CD14-positive monocyte (primary cell): ENCODE measurements at regions not wholly inside any gene's neighbourhood (a gene's known extent, or its start where the extent isn't known, plus 50 kb on each side); places are given as distances from the start of the nearest gene placed in this dataset.

ENCODE experiments used
- DNase-seq, 3 donors: peaks; one replicate each; pipeline ENCODE4 v3.0.0-alpha.2; 2011 to 2022
- H2AFZ ChIP-seq: 2 replicates; pipeline ENCODE4 v1.6.0; 2012; ENCODE audit warnings: mild to moderate bottlenecking, low read depth, low read length, inconsistent platforms; ENCODE audit not compliant: insufficient read depth, poor library complexity, severe bottlenecking
- H3K27ac ChIP-seq, 2 donors: 1 replicate in 1 of 2; 2 replicates in 1 of 2; pipeline ENCODE4 v1.5.1; 2012 to 2013; ENCODE audit warnings: low read length in 2 of 2, control low read depth in 1 of 2, inconsistent platforms in 1 of 2, low read depth in 1 of 2, mild to moderate bottlenecking in 1 of 2
- H3K27me3 ChIP-seq, 2 donors: one replicate each; pipeline versions ENCODE4 v1.6.0 to v1.6.1; 2011 to 2013; ENCODE audit warnings: low read length in 2 of 2; ENCODE audit not compliant: control insufficient read depth in 2 of 2, insufficient read depth in 2 of 2
- H3K36me3 ChIP-seq, 2 donors: replicated peaks in 1 of 2; 1 replicate in 1 of 2; 2 replicates in 1 of 2; pipeline versions ENCODE4 v1.5.1 to v1.6.1; 2012 to 2013; ENCODE audit warnings: low read length in 2 of 2, control low read depth in 1 of 2, inconsistent platforms in 1 of 2, mild to moderate bottlenecking in 1 of 2; ENCODE audit not compliant: insufficient read depth in 2 of 2, control insufficient read depth in 1 of 2
- H3K4me1 ChIP-seq, 2 donors: 1 replicate in 1 of 2; 2 replicates in 1 of 2; pipeline versions ENCODE4 v1.5.1 to v1.6.1; 2012 to 2013; ENCODE audit warnings: low read length in 2 of 2, control low read depth in 1 of 2, inconsistent platforms in 1 of 2, mild to moderate bottlenecking in 1 of 2, moderate library complexity in 1 of 2; ENCODE audit not compliant: insufficient read depth in 2 of 2, control insufficient read depth in 1 of 2
- H3K4me2 ChIP-seq: replicated peaks from 2 replicates; pipeline ENCODE3; 2012; ENCODE audit warnings: low read length, moderate library complexity, mild to moderate bottlenecking; ENCODE audit not compliant: poor library complexity, severe bottlenecking; ENCODE audit errors: extremely low read depth
- H3K4me3 ChIP-seq, 3 experiments: fragments of 200-600 bp in 1 of 3; sonication (generic) in 1 of 3; replicated peaks in 1 of 3; 1 replicate in 2 of 3; 2 replicates in 1 of 3; pipeline ENCODE4 v1.5.1; 2011 to 2013; ENCODE audit warnings: low read length in 3 of 3, mild to moderate bottlenecking in 3 of 3, control low read depth in 2 of 3, low read depth in 2 of 3, inconsistent platforms in 1 of 3, moderate library complexity in 1 of 3
- H3K79me2 ChIP-seq: 2 replicates; pipeline ENCODE4 v1.6.0; 2012; ENCODE audit warnings: mild to moderate bottlenecking, control low read depth, inconsistent platforms, low read length, moderate library complexity; ENCODE audit not compliant: insufficient read depth
- H3K9ac ChIP-seq: 2 replicates; pipeline ENCODE4 v1.6.0; 2017; ENCODE audit warnings: low read length, mild to moderate bottlenecking; ENCODE audit not compliant: insufficient read depth, poor library complexity, severe bottlenecking
- H3K9me3 ChIP-seq, 2 donors: replicated peaks in 1 of 2; 1 replicate in 1 of 2; 2 replicates in 1 of 2; pipeline versions ENCODE4 v1.5.1 to v1.6.1; 2012 to 2013; ENCODE audit warnings: low read length in 2 of 2, control low read depth in 1 of 2; ENCODE audit not compliant: control insufficient read depth in 1 of 2, insufficient read depth in 1 of 2
- H4K20me1 ChIP-seq: 2 replicates; pipeline ENCODE4 v1.6.0; 2012; ENCODE audit warnings: mild to moderate bottlenecking, low read length, control low read depth, moderate library complexity; ENCODE audit not compliant: insufficient read depth
- H3K27ac Mint-ChIP-seq, 7 donors: one replicate each; pipeline ENCODE4 v1.8.0; 2020; ENCODE audit warnings: mild to moderate bottlenecking in 7 of 7, mixed read lengths in 7 of 7, moderate library complexity in 6 of 7, inconsistent platforms in 2 of 7
- H3K27me3 Mint-ChIP-seq, 3 donors: one replicate each; pipeline ENCODE4 v1.8.0; 2021 to 2022; ENCODE audit warnings: low read depth in 3 of 3, mild to moderate bottlenecking in 3 of 3, mixed read lengths in 3 of 3, moderate library complexity in 3 of 3, inconsistent platforms in 1 of 3
- H3K36me3 Mint-ChIP-seq, 2 donors: one replicate each; pipeline ENCODE4 v1.8.0; 2020; ENCODE audit warnings: mixed read lengths in 2 of 2, inconsistent platforms in 1 of 2, mild to moderate bottlenecking in 1 of 2
- H3K4me1 Mint-ChIP-seq: one replicate; pipeline ENCODE4 v1.8.0; 2020; ENCODE audit warnings: mild to moderate bottlenecking, mixed read lengths
- H3K4me3 Mint-ChIP-seq, 2 donors: one replicate each; pipeline ENCODE4 v1.8.0; 2020; ENCODE audit warnings: mild to moderate bottlenecking in 2 of 2, mixed read lengths in 2 of 2, moderate library complexity in 1 of 2
- H3K9me3 Mint-ChIP-seq, 7 donors: one replicate each; pipeline ENCODE4 v1.8.0; 2020 to 2022; ENCODE audit warnings: mixed read lengths in 7 of 7, mild to moderate bottlenecking in 6 of 7, moderate library complexity in 6 of 7, inconsistent platforms in 2 of 7
- CTCF ChIP-seq: fragments of 200-600 bp; IDR thresholded peaks from one replicate; pipeline ENCODE4 v1.8.0; 2022; ENCODE audit warnings: antibody characterized with exemption, mild to moderate bottlenecking
- WGBS: methylation state at CpG from one replicate; pipeline ENCODE4 v1.1.5; 2013; ENCODE audit warnings: missing lambda C conversion rate; ENCODE audit not compliant: insufficient coverage; 5-methylcytosine and 5-hydroxymethylcytosine counted together
- intact Hi-C, 2 donors: fragments of 100-400 bp; cut with micrococcal nuclease; formaldehyde crosslinking; loops; one replicate each; pipeline versions ENCODE4 v1.15.0 to v1.15.1; 2023

GRCh38 chr17:5911919-5912318 is 158.3 kb upstream of the WSCD1 start:
- no peaks in the 10 kb centered on the region for H3K36me3 Mint-ChIP-seq
- H3K27me3 ChIP-seq: no peaks in the 10 kb centered on the region
- no peak overlapping the region for H3K27ac Mint-ChIP-seq
- H3K27ac ChIP-seq: no peak overlapping the region
- no peaks in the 10 kb centered on the region for H3K36me3 ChIP-seq
- no peaks in the 10 kb centered on the region for H3K9me3 ChIP-seq
- H3K4me2 ChIP-seq: no peak overlapping the region
- no peak overlapping the region for H3K4me3 ChIP-seq
- no peak overlapping the region for H3K9ac ChIP-seq
- H3K4me3 Mint-ChIP-seq: no peak overlapping the region
- DNase-seq: no peak
- H3K4me1 ChIP-seq: no peaks in the 10 kb centered on the region
- no peaks in the 10 kb centered on the region for H3K79me2 ChIP-seq
- no peak for TF ChIP-seq CTCF
- intact Hi-C loops: no loop called here
- H3K4me1 Mint-ChIP-seq: no peaks in the 10 kb centered on the region
- 31% methylated on average over 1 of the region's 1 CpG for WGBS
- peaks cover 0 to 1% (median 0%) of the 10 kb centered on the region in 3 donors for H3K27me3 Mint-ChIP-seq
- no peaks in the 10 kb centered on the region for H4K20me1 ChIP-seq
- H3K9me3 Mint-ChIP-seq: peaks cover 2 to 8% (median 6%) of the 10 kb centered on the region in 7 donors
- H2AFZ ChIP-seq: no peak overlapping the region

GRCh38 chr17:5913032-5913531 is 157.1 kb upstream of the WSCD1 start:
- Mint-ChIP-seq H3K9me3 (peaks cover 2 to 8% (median 6%) of the 10 kb centered on the region in 7 donors), H3K4me1 (no peaks in the 10 kb centered on the region), H3K27me3 (peaks cover 0 to 2% (median 1%) of the 10 kb centered on the region in 3 donors), H3K36me3 (no peaks in the 10 kb centered on the region), H3K27ac (no peak overlapping the region), H3K4me3 (no peak overlapping the region)
- no peaks in the 10 kb centered on the region for H3K9me3 ChIP-seq
- H3K4me1 ChIP-seq: no peaks in the 10 kb centered on the region
- H3K4me2 ChIP-seq: no peak overlapping the region
- no peak overlapping the region for H2AFZ ChIP-seq
- H3K4me3 ChIP-seq: no peak overlapping the region
- DNase-seq: no peak
- H3K27ac ChIP-seq: no peak overlapping the region
- H3K79me2 ChIP-seq: no peaks in the 10 kb centered on the region
- no peak overlapping the region for H3K9ac ChIP-seq
- no peaks in the 10 kb centered on the region for H3K27me3 ChIP-seq
- WGBS: 90% methylated on average over 4 of the region's 7 CpGs
- intact Hi-C loops: no loop called here
- H4K20me1 ChIP-seq: no peaks in the 10 kb centered on the region
- TF ChIP-seq CTCF: no peak
- H3K36me3 ChIP-seq: no peaks in the 10 kb centered on the region
